NCI-H2029 (cell line): ENCODE measurements at regions not wholly inside any gene's neighbourhood (a gene's known extent, or its start where the extent isn't known, plus 50 kb on each side); places are given as distances from the start of the nearest gene placed in this dataset.

Experiments
- DNase-seq: peaks from one replicate; lab custom pipeline; 2025; lab: John Stamatoyannopoulos, UW

- DNase-seq, result no peak
Observed at GRCh38 chr12:91397866-91398532, 215.4 kb upstream of the DCN start.

- DNase-seq, result no peak
Observed at GRCh38 chr12:91396293-91396692, 213.7 kb upstream of the DCN start.

- DNase-seq, result no peak
Observed at GRCh38 chr12:91395628-91396135, 213.1 kb upstream of the DCN start.

GRCh38 chr12:91394903-91395302, 212.3 kb upstream of the DCN start:
- DNase-seq, result no peak

GRCh38 chr12:91388573-91388972, 206.0 kb upstream of the DCN start:
- no peak for DNase-seq

- DNase-seq, result no peak
Observed at GRCh38 chr12:91387461-91388134, 205.0 kb upstream of the DCN start.

GRCh38 chr12:91384806-91385205, 202.2 kb upstream of the DCN start:
- DNase-seq, result no peak

- DNase-seq, result no peak
Observed at GRCh38 chr12:91384366-91384765, 201.7 kb upstream of the DCN start.

GRCh38 chr12:91383099-91383498, 200.5 kb upstream of the DCN start:
- DNase-seq, result no peak

GRCh38 chr12:91382081-91382543, 199.5 kb upstream of the DCN start:
- DNase-seq, result peak; percentile 48

- peak; percentile 6 for DNase-seq
Observed at GRCh38 chr12:91381309-91381804, 198.7 kb upstream of the DCN start.

GRCh38 chr12:91380631-91381030, 198.0 kb upstream of the DCN start:
- DNase-seq, result no peak

- no peak for DNase-seq
Observed at GRCh38 chr12:91379051-91379775, 196.6 kb upstream of the DCN start.

GRCh38 chr12:91377436-91377835, 194.8 kb upstream of the DCN start:
- no peak for DNase-seq

- DNase-seq, result no peak
Observed at GRCh38 chr12:91373086-91373485, 190.5 kb upstream of the DCN start.

GRCh38 chr12:91370086-91370868, 187.7 kb upstream of the DCN start:
- DNase-seq, result no peak

GRCh38 chr12:91368613-91369012, 186.0 kb upstream of the DCN start:
- DNase-seq, result no peak

- DNase-seq, result no peak
Observed at GRCh38 chr12:91367234-91367849, 184.7 kb upstream of the DCN start.

GRCh38 chr12:91364471-91365184, 182.0 kb upstream of the DCN start:
- no peak for DNase-seq

GRCh38 chr12:91361864-91362263, 179.2 kb upstream of the DCN start:
- peak; percentile 20 for DNase-seq

- DNase-seq, result no peak
Observed at GRCh38 chr12:91357381-91357780, 174.8 kb upstream of the DCN start.
